Keratinocyte (primary cell): ENCODE measurements at regions not wholly inside any gene's neighbourhood (a gene's known extent, or its start where the extent isn't known, plus 50 kb on each side); places are given as distances from the start of the nearest gene placed in this dataset.

ENCODE experiments used
- DNase-seq: peaks from one replicate; pipeline ENCODE4 v3.0.0-alpha.2; 2011; ENCODE audit warnings: low read depth, missing footprints, low spot score
- FAIRE-seq: peaks from 2 replicates; lab custom pipeline; 2011; peaks lifted over from hg19 to GRCh38; lab: Jason Lieb, UNC
- H2AFZ ChIP-seq: 2 replicates; pipeline ENCODE4 v1.6.0; 2012; ENCODE audit warnings: low read length, control low read depth, inconsistent platforms; ENCODE audit not compliant: control insufficient read depth
- H3K27ac ChIP-seq: 2 replicates; pipeline ENCODE4 v1.5.1; 2011; ENCODE audit warnings: low read length; ENCODE audit not compliant: control insufficient read depth, insufficient read depth
- H3K27me3 ChIP-seq: 3 replicates; pipeline ENCODE4 v1.6.0; 2011; ENCODE audit warnings: low read length; ENCODE audit not compliant: control insufficient read depth, insufficient read depth; ENCODE audit errors: extremely low read depth
- H3K36me3 ChIP-seq, 2 experiments: 2 replicates in 1 of 2; 3 replicates in 1 of 2; pipeline ENCODE4 v1.5.1; 2011; ENCODE audit warnings: low read length in 2 of 2, mild to moderate bottlenecking in 1 of 2; ENCODE audit not compliant: control insufficient read depth in 2 of 2, insufficient read depth in 2 of 2; ENCODE audit errors: extremely low read depth in 1 of 2
- H3K4me1 ChIP-seq: 3 replicates; pipeline ENCODE4 v1.5.1; 2011; ENCODE audit warnings: low read length; ENCODE audit not compliant: control insufficient read depth, insufficient read depth; ENCODE audit errors: extremely low read depth
- H3K4me2 ChIP-seq: 3 replicates; pipeline ENCODE4 v1.6.0; 2011; ENCODE audit warnings: low read depth, low read length; ENCODE audit not compliant: control insufficient read depth, insufficient read depth; ENCODE audit errors: extremely low read depth
- H3K4me3 ChIP-seq, 3 experiments: fragments of 200-600 bp in 1 of 3; sonication (generic) in 1 of 3; 2 replicates in 2 of 3; 3 replicates in 1 of 3; pipeline ENCODE4 v1.5.1; 2011 to 2016; ENCODE audit warnings: low read length in 3 of 3, mild to moderate bottlenecking in 3 of 3, control low read depth in 2 of 3, inconsistent platforms in 1 of 3, low read depth in 1 of 3, mixed read lengths in 1 of 3, mixed run types in 1 of 3, moderate library complexity in 1 of 3; ENCODE audit not compliant: control insufficient read depth in 2 of 3, insufficient read depth in 2 of 3; ENCODE audit errors: extremely low read depth in 1 of 3
- H3K79me2 ChIP-seq: 2 replicates; pipeline ENCODE4 v1.6.0; 2012; ENCODE audit warnings: low read length; ENCODE audit not compliant: control insufficient read depth, insufficient read depth
- H3K9ac ChIP-seq: 3 replicates; pipeline ENCODE4 v1.6.0; 2011; ENCODE audit warnings: low read length; ENCODE audit not compliant: control insufficient read depth, insufficient read depth; ENCODE audit errors: extremely low read depth
- H3K9me1 ChIP-seq: 3 replicates; pipeline ENCODE4 v1.6.0; 2011; ENCODE audit warnings: low read length; ENCODE audit not compliant: control insufficient read depth, insufficient read depth; ENCODE audit errors: extremely low read depth
- H3K9me3 ChIP-seq: 2 replicates; pipeline ENCODE4 v1.5.1; 2012; ENCODE audit warnings: low read depth, low read length; ENCODE audit not compliant: control insufficient read depth
- H4K20me1 ChIP-seq: 3 replicates; pipeline ENCODE4 v1.6.0; 2011; ENCODE audit warnings: low read length; ENCODE audit not compliant: control insufficient read depth, insufficient read depth; ENCODE audit errors: extremely low read depth
- CTCF ChIP-seq, 3 experiments: IDR thresholded peaks in 1 of 3; conservative IDR thresholded peaks in 1 of 3; optimal IDR thresholded peaks in 1 of 3; 2 replicates in 2 of 3; 3 replicates in 1 of 3; pipeline versions ENCODE3 to v1.5.1; 2011; ENCODE audit warnings: low read length in 3 of 3, mild to moderate bottlenecking in 3 of 3, moderate library complexity in 2 of 3, control low read depth in 1 of 3, inconsistent platforms in 1 of 3; ENCODE audit not compliant: insufficient read depth in 2 of 3; ENCODE audit errors: extremely low read depth in 1 of 3
- EZH2 ChIP-seq: IDR thresholded peaks from one replicate; pipeline ENCODE4 v1.6.1; 2012; ENCODE audit warnings: inconsistent platforms, mild to moderate bottlenecking, low read length, moderate library complexity
- dilution Hi-C: fragments of 300-500 bp; cut with MboI; formaldehyde crosslinking; loops from one replicate; pipeline ENCODE4 v1.7.0; 2020; ENCODE audit warnings: low sequenced_read_pairs; ENCODE audit not compliant: extremely low pct_ligation_motif_present

GRCh38 chr9:18331808-18332209 is 142.1 kb upstream of the ADAMTSL1 start:
- Histone ChIP-seq H3K9me3 (no peaks in the 10 kb centered on the region), H2AFZ (no peak overlapping the region)
- no peak for FAIRE-seq

GRCh38 chr9:18333157-18333556 is 140.8 kb upstream of the ADAMTSL1 start:
- no peaks in the 10 kb centered on the region for H3K36me3 ChIP-seq
- H3K79me2 ChIP-seq, result no peaks in the 10 kb centered on the region
- H3K4me2 ChIP-seq, result no peak overlapping the region
- H3K9me3 ChIP-seq, result no peaks in the 10 kb centered on the region
- no peak overlapping the region for H3K27ac ChIP-seq
- H3K4me3 ChIP-seq, result no peak overlapping the region
- H3K9ac ChIP-seq, result no peak overlapping the region
- H3K4me1 ChIP-seq, result no peaks in the 10 kb centered on the region
- no peaks in the 10 kb centered on the region for H3K27me3 ChIP-seq
- dilution Hi-C loops, result no loop called here
- TF ChIP-seq EZH2 (no peak), CTCF (optimal IDR thresholded peaks at IDR 0.05 in 1 of 3, IDR thresholded peaks at IDR 0.05 in 1 of 3, conservative IDR thresholded peaks at IDR 0.05 in 1 of 3; ENCODE audit: extremely low read depth in 1 of 3, insufficient read depth in 2 of 3, low read length in 3 of 3) (no peak)
- H3K9me1 ChIP-seq, result no peaks in the 10 kb centered on the region
- H2AFZ ChIP-seq, result no peak overlapping the region
- FAIRE-seq, result no peak
- no peaks in the 10 kb centered on the region for H4K20me1 ChIP-seq
- DNase-seq, result no peak

More at GRCh38 chr9:18331808-18332209, 142.1 kb upstream of the ADAMTSL1 start:
- H3K4me1 ChIP-seq, result no peaks in the 10 kb centered on the region
- H3K4me2 ChIP-seq, result no peak overlapping the region
- no peak overlapping the region for H3K27ac ChIP-seq
- dilution Hi-C loops, result no loop called here
- no peak for DNase-seq
- H4K20me1 ChIP-seq, result no peaks in the 10 kb centered on the region
- H3K79me2 ChIP-seq, result no peaks in the 10 kb centered on the region
- H3K9ac ChIP-seq, result no peak overlapping the region
- H3K9me1 ChIP-seq, result no peaks in the 10 kb centered on the region
- H3K4me3 ChIP-seq, result no peak overlapping the region
- no peaks in the 10 kb centered on the region for H3K36me3 ChIP-seq
- no peak for TF ChIP-seq EZH2
- TF ChIP-seq CTCF (optimal IDR thresholded peaks at IDR 0.05 in 1 of 3, IDR thresholded peaks at IDR 0.05 in 1 of 3, conservative IDR thresholded peaks at IDR 0.05 in 1 of 3; ENCODE audit: extremely low read depth in 1 of 3, insufficient read depth in 2 of 3, low read length in 3 of 3), result no peak
- no peaks in the 10 kb centered on the region for H3K27me3 ChIP-seq
